ENCODE measurements at regions not wholly inside any gene's neighbourhood (a gene's known extent, or its start where the extent isn't known, plus 50 kb on each side); places are given as distances from the start of the nearest gene placed in this dataset.
A peak's percentile ranks its signal among the peaks of the same experiment; 100 is the strongest.
"Not testable (repeated sequence)": the region's sequence is repeated elsewhere in the genome, so short reads cannot be mapped to it uniquely, and the experiment has no call there.

DNA sequence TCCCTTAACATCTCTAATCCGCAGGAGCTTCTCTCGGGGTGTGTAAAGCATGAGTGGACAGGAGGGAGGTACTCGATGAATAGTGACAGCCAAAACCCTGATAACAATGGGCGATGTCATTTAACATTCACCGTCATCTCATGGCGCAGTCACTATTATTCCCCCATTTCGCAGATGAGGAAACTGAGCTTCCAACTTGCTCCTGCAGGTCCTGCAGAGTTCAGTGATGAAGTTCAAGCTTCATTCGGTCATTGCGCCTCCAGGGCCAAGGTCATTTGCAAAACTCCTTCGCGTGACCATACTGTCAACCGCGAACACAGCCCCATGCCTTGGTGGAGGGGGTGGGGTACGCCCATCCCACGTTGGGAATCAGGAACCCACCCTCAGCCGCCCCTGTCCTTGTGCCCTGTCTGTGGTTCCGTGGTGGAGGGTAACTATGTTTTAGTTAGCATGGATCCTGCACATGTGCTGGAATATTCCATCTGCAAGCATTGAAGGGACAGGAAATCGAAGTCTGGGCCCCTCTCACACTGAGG, 215.5 kb downstream of the TFCP2L1 start:
- DNase-seq (ENCODE audit: low spot score) (no peak), ATAC-seq (no peak), FAIRE-seq (no peak)
- TF ChIP-seq NBN (conservative IDR thresholded peaks at IDR 0.05): no peak
- peak; percentile 68; the same call in 1 of the 2 replicates for TF ChIP-seq ZNF629 (CRISPR knock-in tag; conservative IDR thresholded peaks at IDR 0.05)
- TF ChIP-seq ZNF589 (CRISPR knock-in tag; conservative IDR thresholded peaks at IDR 0.05): no peak
- intact Hi-C loops (cut with micrococcal nuclease; ENCODE audit: unreplicated experiment) (no loop called here), in situ Hi-C loops (cut with HindIII; ENCODE audit: extremely low pct_ligation_motif_present, low pct_unique_long_range_greater_than_20kb) (no loop called here)
- POLR2A ChIA-PET: no interaction called here
- no peak overlapping the region for H2AFZ ChIP-seq (ENCODE audit: low read length)
- H3K9ac ChIP-seq (ENCODE audit: insufficient read depth, low read depth, low read length): no peak overlapping the region
- no peaks in the 10 kb centered on the region for H3K36me3 ChIP-seq (replicated peaks in 1 of 2; ENCODE audit: control insufficient read depth in 1 of 2, insufficient read depth in 2 of 2, low read length in 2 of 2)
- H3K27me3 ChIP-seq (ENCODE audit: control insufficient read depth in 1 of 2, insufficient read depth in 2 of 2, low read length in 2 of 2): peaks cover 19 to 93% of the 10 kb centered on the region in 2 experiments
- no peak overlapping the region for H3K27ac ChIP-seq (ENCODE audit: extremely low read length, insufficient read depth, low read length)
- H3K4me2 ChIP-seq (ENCODE audit: low read depth, low read length): no peak overlapping the region
- CTCF ChIA-PET (ENCODE audit: low intra/inter-chr PET ratio, low total read pairs): interaction anchor here (2.4 to 3.2 kb wide), 2 partner anchors 11 to 374 kb away, joined by 8 to 49 read pairs; no protein-coding TSS in a partner anchor
- H3K79me2 ChIP-seq (ENCODE audit: insufficient read depth, low read length): no peaks in the 10 kb centered on the region
- no TSS peak for BruUV-seq (replicated peaks)
- H4K20me1 ChIP-seq (ENCODE audit: insufficient read depth, low read length): peaks cover 4% of the 10 kb centered on the region; the same call in 1 of the 2 replicates
- no peaks in the 10 kb centered on the region for H3K4me1 ChIP-seq (ENCODE audit: insufficient read depth, low read length)
- H3K9me3 ChIP-seq (ENCODE audit: low read length): no peaks in the 10 kb centered on the region
- no peak overlapping the region for H3K4me3 ChIP-seq (replicated peaks in 1 of 3; ENCODE audit: insufficient read depth in 1 of 3, low read depth in 2 of 3, low read length in 3 of 3)
- 39% methylated on average over 18 of the region's 18 CpGs for WGBS (ENCODE audit: low lambda C conversion rate)

DNA sequence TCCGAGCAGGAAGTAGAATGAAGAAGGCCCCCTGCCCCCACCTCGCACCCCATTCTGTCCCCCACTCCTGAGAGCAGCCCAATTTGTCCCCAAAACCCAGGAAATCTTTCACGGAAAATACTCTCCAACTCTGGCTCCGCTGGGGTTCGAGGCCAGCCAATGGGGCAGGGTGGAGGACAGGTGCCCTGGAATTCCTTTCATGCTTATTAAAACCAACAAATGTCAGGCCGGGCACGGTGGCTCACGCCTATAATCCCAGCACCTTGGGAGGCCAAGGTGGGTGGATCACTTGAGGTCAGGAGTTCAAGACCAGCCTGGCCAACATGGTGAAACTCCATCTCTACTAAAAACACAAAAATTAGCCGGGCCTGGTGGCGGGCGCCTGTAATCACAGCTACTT, 214.9 kb downstream of the TFCP2L1 start:
- intact Hi-C loops (cut with micrococcal nuclease; ENCODE audit: unreplicated experiment); H3K4me1 ChIP-seq (ENCODE audit: insufficient read depth, low read length); H4K20me1 ChIP-seq (ENCODE audit: insufficient read depth, low read length); H3K4me3 ChIP-seq (replicated peaks in 1 of 3; ENCODE audit: insufficient read depth in 1 of 3, low read depth in 2 of 3, low read length in 3 of 3); BruUV-seq (replicated peaks); H3K4me2 ChIP-seq (ENCODE audit: low read depth, low read length); H2AFZ ChIP-seq (ENCODE audit: low read length); ATAC-seq; POLR2A ChIA-PET; H3K27ac ChIP-seq (ENCODE audit: extremely low read length, insufficient read depth, low read length); H3K79me2 ChIP-seq (ENCODE audit: insufficient read depth, low read length); H3K9ac ChIP-seq (ENCODE audit: insufficient read depth, low read depth, low read length); H3K9me3 ChIP-seq (ENCODE audit: low read length); H3K36me3 ChIP-seq (replicated peaks in 1 of 2; ENCODE audit: control insufficient read depth in 1 of 2, insufficient read depth in 2 of 2, low read length in 2 of 2); DNase-seq (ENCODE audit: low spot score); FAIRE-seq: not testable (repeated sequence)
- WGBS (ENCODE audit: low lambda C conversion rate): 32% methylated on average over 11 of the region's 11 CpGs
- in situ Hi-C loops (cut with HindIII; ENCODE audit: extremely low pct_ligation_motif_present, low pct_unique_long_range_greater_than_20kb): loop anchor here (10.0 kb wide), 1 partner anchor 735 kb away; no protein-coding TSS in a partner anchor
- H3K27me3 ChIP-seq (ENCODE audit: control insufficient read depth in 1 of 2, insufficient read depth in 2 of 2, low read length in 2 of 2): peaks cover 17 to 93% of the 10 kb centered on the region in 2 experiments
- CTCF ChIA-PET (ENCODE audit: low intra/inter-chr PET ratio, low total read pairs): interaction anchor here (2.4 to 3.2 kb wide), 2 partner anchors 10 to 375 kb away, joined by 8 to 49 read pairs; no protein-coding TSS in a partner anchor

Data from HepG2 (cell line).